Trophoblast cell (in vitro differentiated cells and primary cell): ENCODE measurements at regions not wholly inside any gene's neighbourhood (a gene's known extent, or its start where the extent isn't known, plus 50 kb on each side); places are given as distances from the start of the nearest gene placed in this dataset.

Experiments used
- DNase-seq, 2 donors: peaks; one replicate each; pipeline ENCODE4 v3.0.0-alpha.2; 2016
- H2AFZ ChIP-seq: 2 replicates; pipeline ENCODE4 v1.6.1; 2013; ENCODE audit warnings: low read length, moderate library complexity, mild to moderate bottlenecking; ENCODE audit not compliant: insufficient read depth, poor library complexity
- H2AK5ac ChIP-seq: 2 replicates; pipeline ENCODE4 v1.6.1; 2013; ENCODE audit warnings: mild to moderate bottlenecking, low read length
- H2BK120ac ChIP-seq: 2 replicates; pipeline ENCODE4 v1.6.1; 2013; ENCODE audit warnings: low read length, mild to moderate bottlenecking, moderate library complexity; ENCODE audit not compliant: insufficient read depth, poor library complexity
- H2BK12ac ChIP-seq: 2 replicates; pipeline ENCODE4 v1.6.1; 2013; ENCODE audit warnings: mild to moderate bottlenecking, low read length, moderate library complexity
- H2BK5ac ChIP-seq: 2 replicates; pipeline ENCODE4 v1.6.1; 2013; ENCODE audit warnings: low read length, low read depth, moderate library complexity, mild to moderate bottlenecking; ENCODE audit not compliant: poor library complexity
- H3K14ac ChIP-seq: 2 replicates; pipeline ENCODE4 v1.6.1; 2013; ENCODE audit warnings: mild to moderate bottlenecking, low read length
- H3K18ac ChIP-seq: 2 replicates; pipeline ENCODE4 v1.6.1; 2013; ENCODE audit warnings: mild to moderate bottlenecking, low read length
- H3K23ac ChIP-seq: 2 replicates; pipeline ENCODE4 v1.6.1; 2013; ENCODE audit warnings: low read length
- H3K27ac ChIP-seq: 2 replicates; pipeline ENCODE4 v1.5.1; 2013; ENCODE audit warnings: low read depth, mild to moderate bottlenecking, inconsistent platforms, low read length, moderate library complexity
- H3K27me3 ChIP-seq: 2 replicates; pipeline ENCODE4 v1.6.1; 2013; ENCODE audit warnings: inconsistent platforms, mild to moderate bottlenecking, low read length, moderate library complexity; ENCODE audit not compliant: insufficient read depth
- H3K36me3 ChIP-seq, 2 experiments: 1 replicate in 1 of 2; 2 replicates in 1 of 2; pipeline ENCODE4 v1.6.1; 2013; ENCODE audit warnings: low read length in 2 of 2, mild to moderate bottlenecking in 2 of 2, moderate library complexity in 1 of 2; ENCODE audit not compliant: insufficient read depth in 2 of 2, control insufficient read depth in 1 of 2
- H3K4ac ChIP-seq: 2 replicates; pipeline ENCODE4 v1.6.1; 2013; ENCODE audit warnings: low read depth, mild to moderate bottlenecking, low read length, moderate library complexity
- H3K4me1 ChIP-seq, 2 experiments: 1 replicate in 1 of 2; 2 replicates in 1 of 2; pipeline ENCODE4 v1.6.1; 2013; ENCODE audit warnings: low read length in 2 of 2, mild to moderate bottlenecking in 2 of 2, moderate library complexity in 1 of 2; ENCODE audit not compliant: insufficient read depth in 2 of 2, control insufficient read depth in 1 of 2
- H3K4me2 ChIP-seq: 2 replicates; pipeline ENCODE4 v1.6.1; 2013; ENCODE audit warnings: inconsistent platforms, mild to moderate bottlenecking, low read length, moderate library complexity
- H3K4me3 ChIP-seq: 2 replicates; pipeline ENCODE4 v1.5.1; 2013; ENCODE audit warnings: mild to moderate bottlenecking, low read depth, low read length, inconsistent platforms
- H3K79me1 ChIP-seq: one replicate; pipeline ENCODE4 v1.6.1; 2013; ENCODE audit warnings: low read length
- H3K79me2 ChIP-seq: 2 replicates; pipeline ENCODE4 v1.6.1; 2013; ENCODE audit warnings: low read length, mild to moderate bottlenecking; ENCODE audit not compliant: control insufficient read depth, insufficient read depth, poor library complexity
- H3K9ac ChIP-seq: 2 replicates; pipeline ENCODE4 v1.6.1; 2013; ENCODE audit warnings: mild to moderate bottlenecking, low read length
- H3K9me3 ChIP-seq: 2 replicates; pipeline ENCODE4 v1.6.1; 2013; ENCODE audit warnings: low read depth, mild to moderate bottlenecking, control low read depth, inconsistent platforms, low read length; ENCODE audit not compliant: insufficient read depth
- H4K12ac ChIP-seq: 2 replicates; pipeline ENCODE4 v1.6.1; 2013; ENCODE audit warnings: low read depth, mild to moderate bottlenecking, low read length, moderate library complexity
- H4K8ac ChIP-seq: 2 replicates; pipeline ENCODE4 v1.6.1; 2013; ENCODE audit warnings: low read depth, mild to moderate bottlenecking, low read length, moderate library complexity
- H4K91ac ChIP-seq: one replicate; pipeline ENCODE4 v1.6.1; 2013; ENCODE audit warnings: low read depth, mild to moderate bottlenecking, low read length, moderate library complexity
- WGBS: extraction: QIAGEN DNeasy Blood & Tissue Kit; methylation state at CpG from one replicate; pipeline ENCODE4 v1.1.7; 2013; ENCODE audit warnings: missing lambda C conversion rate; ENCODE audit not compliant: insufficient read length, insufficient coverage; ENCODE audit errors: extremely low coverage; 5-methylcytosine and 5-hydroxymethylcytosine counted together

DNA sequence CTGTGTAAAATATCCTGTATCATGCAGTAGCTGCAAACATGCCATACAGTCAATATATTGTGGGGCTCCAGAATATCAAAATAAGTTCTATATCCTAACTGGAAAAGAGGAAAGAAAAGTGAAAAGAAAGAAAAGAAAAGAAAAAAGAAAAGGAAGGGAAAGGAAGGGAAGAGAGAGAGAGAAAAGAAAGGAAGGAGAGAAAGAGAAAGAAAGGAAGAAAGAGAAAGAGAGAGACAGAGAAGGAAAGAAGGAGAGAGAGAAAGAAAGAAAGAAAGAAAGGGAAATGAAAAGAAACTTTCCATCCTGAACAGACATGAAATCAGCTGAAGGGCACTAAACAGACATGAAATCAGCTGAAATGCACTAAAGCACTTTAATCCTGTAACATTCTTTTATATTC is 288.4 kb upstream of the NCKAP5 start:
- H2BK12ac ChIP-seq, result no peak overlapping the region
- no peak overlapping the region for H3K27ac ChIP-seq
- H3K4me2 ChIP-seq, result no peak overlapping the region
- H4K12ac ChIP-seq, result no peak overlapping the region
- no peak for DNase-seq
- H3K27me3 ChIP-seq, result no peaks in the 10 kb centered on the region
- no peak overlapping the region for H3K14ac ChIP-seq
- no peak overlapping the region for H2BK5ac ChIP-seq
- no peaks in the 10 kb centered on the region for H3K79me1 ChIP-seq
- H2AK5ac ChIP-seq, result no peak overlapping the region
- no peak overlapping the region for H4K8ac ChIP-seq
- no peak overlapping the region for H2BK120ac ChIP-seq
- no peak overlapping the region for H3K18ac ChIP-seq
- no peaks in the 10 kb centered on the region for H3K36me3 ChIP-seq
- no peak overlapping the region for H3K4ac ChIP-seq
- H3K23ac ChIP-seq, result no peak overlapping the region
- no peaks in the 10 kb centered on the region for H3K4me1 ChIP-seq
- H2AFZ ChIP-seq, result no peak overlapping the region
- no peak overlapping the region for H3K9ac ChIP-seq
- no peak overlapping the region for H4K91ac ChIP-seq
- no peaks in the 10 kb centered on the region for H3K79me2 ChIP-seq
- no peak overlapping the region for H3K4me3 ChIP-seq
- H3K9me3 ChIP-seq, result peaks cover 3% of the 10 kb centered on the region

GRCh38 chr2:133859578-133859977 is 291.3 kb upstream of the NCKAP5 start:
- Histone ChIP-seq H4K91ac (no peak overlapping the region), H2AFZ (no peak overlapping the region), H2BK120ac (no peak overlapping the region), H3K4me2 (no peak overlapping the region), H3K23ac (no peak overlapping the region), H3K9me3 (no peaks in the 10 kb centered on the region), H3K79me2 (no peaks in the 10 kb centered on the region), H3K18ac (no peak overlapping the region), H3K27ac (no peak overlapping the region), H2BK5ac (no peak overlapping the region), H2AK5ac (no peak overlapping the region), H3K36me3 (no peaks in the 10 kb centered on the region), H2BK12ac (no peak overlapping the region), H3K9ac (no peak overlapping the region), H3K79me1 (no peaks in the 10 kb centered on the region), H3K4me3 (no peak overlapping the region), H3K4ac (no peak overlapping the region), H4K12ac (no peak overlapping the region), H3K27me3 (no peaks in the 10 kb centered on the region), H3K4me1 (no peaks in the 10 kb centered on the region), H4K8ac (no peak overlapping the region), H3K14ac (no peak overlapping the region)
- no CpG with 5 or more reads among the region's 6 CpGs for WGBS
- DNase-seq, result no peak

DNA sequence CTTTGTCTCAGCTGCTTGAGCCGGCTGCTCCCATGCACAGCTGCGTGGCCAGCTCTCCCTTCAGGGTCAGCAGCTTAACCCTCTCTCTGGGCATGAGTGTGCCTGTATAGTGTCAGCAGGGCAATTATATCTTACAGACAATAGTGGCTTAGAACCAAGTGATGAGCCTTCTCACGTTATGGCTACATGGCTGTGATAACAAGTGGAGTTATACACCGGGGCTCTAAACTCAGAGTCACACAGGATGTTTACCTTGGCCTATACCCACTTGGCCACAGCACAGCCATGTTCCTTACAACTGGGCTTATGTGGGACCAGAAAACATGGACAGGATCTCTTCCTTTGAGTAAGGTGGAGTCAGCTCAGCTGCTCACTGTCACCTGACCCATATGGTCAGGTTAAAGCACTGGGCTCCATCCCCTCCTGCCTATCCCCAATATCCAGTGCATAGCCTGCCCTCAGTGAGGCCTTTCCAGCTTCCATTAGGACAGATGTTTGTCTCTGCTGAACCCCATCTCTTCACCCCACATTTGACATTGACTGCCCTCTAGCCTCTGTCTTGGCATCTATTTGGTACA is 294.2 kb upstream of the NCKAP5 start:
- H3K4me3 ChIP-seq, result no peak overlapping the region
- H3K9me3 ChIP-seq, result no peaks in the 10 kb centered on the region
- H3K14ac ChIP-seq, result no peak overlapping the region
- WGBS, result no CpG with 5 or more reads among the region's 4 CpGs
- H3K4me1 ChIP-seq, result no peaks in the 10 kb centered on the region
- H3K27ac ChIP-seq, result no peak overlapping the region
- H3K79me1 ChIP-seq, result no peaks in the 10 kb centered on the region
- H4K91ac ChIP-seq, result no peak overlapping the region
- H3K27me3 ChIP-seq, result no peaks in the 10 kb centered on the region
- no peak overlapping the region for H3K9ac ChIP-seq
- no peak overlapping the region for H2BK120ac ChIP-seq
- no peaks in the 10 kb centered on the region for H3K36me3 ChIP-seq
- H2BK12ac ChIP-seq, result no peak overlapping the region
- H2AK5ac ChIP-seq, result no peak overlapping the region
- H3K4ac ChIP-seq, result no peak overlapping the region
- H3K4me2 ChIP-seq, result no peak overlapping the region
- no peak overlapping the region for H2BK5ac ChIP-seq
- DNase-seq, result no peak
- no peak overlapping the region for H4K8ac ChIP-seq
- no peak overlapping the region for H2AFZ ChIP-seq
- H3K23ac ChIP-seq, result no peak overlapping the region
- H3K79me2 ChIP-seq, result no peaks in the 10 kb centered on the region
- no peak overlapping the region for H4K12ac ChIP-seq
- no peak overlapping the region for H3K18ac ChIP-seq

DNA sequence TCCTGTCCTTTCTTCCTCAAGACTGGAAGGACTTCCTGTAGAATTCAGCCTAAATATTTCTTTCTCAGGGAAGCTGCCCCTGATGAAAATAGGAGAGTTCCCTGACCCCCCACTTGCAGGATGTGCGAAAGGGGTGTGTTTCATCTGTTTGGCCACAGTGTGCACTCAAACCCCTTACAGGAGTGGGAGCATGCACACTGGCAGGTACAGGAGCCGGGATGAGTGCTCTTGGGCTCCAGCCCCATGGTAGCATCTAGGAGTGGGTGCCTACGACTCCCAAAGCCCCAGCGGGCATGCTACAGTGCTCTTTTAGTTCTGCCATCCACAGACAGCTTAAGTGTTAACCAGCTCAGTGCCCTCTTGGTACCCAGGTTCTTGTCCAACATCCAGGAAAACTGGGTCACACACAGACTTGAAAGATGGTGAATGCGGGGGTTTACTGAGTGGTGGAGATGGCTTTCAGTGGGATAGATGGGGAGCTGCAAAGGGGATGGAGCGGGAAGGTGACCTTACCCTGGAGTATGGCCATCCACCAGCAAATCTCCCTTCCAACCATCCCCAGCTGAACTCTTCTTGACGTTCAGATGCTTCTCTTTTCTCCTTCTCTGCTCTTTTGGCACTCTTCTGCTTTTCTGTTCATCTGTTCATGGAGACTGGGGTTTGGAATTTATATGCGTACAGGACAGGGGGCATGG is 295.0 kb upstream of the NCKAP5 start:
- Histone ChIP-seq H2AK5ac (no peak overlapping the region), H2BK12ac (no peak overlapping the region), H3K4me3 (no peak overlapping the region), H3K23ac (no peak overlapping the region), H3K9me3 (no peaks in the 10 kb centered on the region), H3K36me3 (no peaks in the 10 kb centered on the region), H3K27ac (no peak overlapping the region), H3K79me2 (no peaks in the 10 kb centered on the region), H3K4me1 (no peaks in the 10 kb centered on the region), H3K27me3 (no peaks in the 10 kb centered on the region), H4K8ac (no peak overlapping the region), H3K9ac (no peak overlapping the region), H3K4me2 (no peak overlapping the region), H3K18ac (no peak overlapping the region), H2BK5ac (no peak overlapping the region), H3K4ac (no peak overlapping the region), H2AFZ (no peak overlapping the region), H4K12ac (no peak overlapping the region), H2BK120ac (no peak overlapping the region), H3K79me1 (no peaks in the 10 kb centered on the region), H3K14ac (no peak overlapping the region), H4K91ac (no peak overlapping the region)
- DNase-seq, result no peak
- WGBS, result no CpG with 5 or more reads among the region's 8 CpGs
